Renal pelvis (tissue), 1 donor: ENCODE measurements at regions not wholly inside any gene's neighbourhood (a gene's known extent, or its start where the extent isn't known, plus 50 kb on each side); places are given as distances from the start of the nearest gene placed in this dataset.

Experiments
- DNase-seq: peaks from one replicate; pipeline ENCODE4 v3.0.0-alpha.2; 2013

DNA sequence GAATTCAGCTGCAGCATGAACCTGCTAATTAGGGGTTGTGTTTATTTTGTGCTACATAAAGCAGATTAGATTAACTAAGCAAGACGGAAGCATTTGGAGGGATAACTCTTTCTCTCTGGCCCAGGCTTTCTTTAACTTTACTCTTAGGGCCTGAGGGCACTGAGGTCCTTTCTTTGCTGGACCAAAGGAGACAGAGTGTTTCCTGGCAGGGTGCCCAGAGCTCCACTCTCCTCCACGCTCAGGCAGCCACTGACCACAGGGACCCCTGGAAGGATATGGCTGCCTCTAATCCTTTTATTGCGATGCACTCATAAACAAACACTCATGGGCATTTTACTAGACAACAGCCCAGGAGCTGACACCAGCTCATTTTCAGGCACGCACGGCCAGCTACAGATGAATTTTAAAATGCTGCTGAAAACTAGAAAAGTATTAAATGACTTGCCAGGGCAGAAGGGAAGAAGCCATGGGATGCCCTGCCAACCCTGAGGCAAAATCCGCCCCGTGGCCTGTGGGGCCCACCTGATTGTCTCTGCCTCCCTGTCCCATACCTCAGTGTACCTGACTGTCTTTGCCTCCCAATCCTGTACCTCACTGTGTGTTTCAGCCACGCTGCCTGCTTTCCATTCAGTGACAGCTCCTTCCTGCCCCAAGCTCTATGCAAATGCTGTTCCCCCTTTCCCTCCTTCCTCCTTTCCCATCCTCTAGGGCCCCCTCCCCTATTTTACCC, 192.6 kb upstream of the NAV2 start:
- DNase-seq, result peak; percentile 42

- DNase-seq, result no peak
Observed at GRCh38 chr11:19519353-19519752, 193.3 kb upstream of the NAV2 start.

DNA sequence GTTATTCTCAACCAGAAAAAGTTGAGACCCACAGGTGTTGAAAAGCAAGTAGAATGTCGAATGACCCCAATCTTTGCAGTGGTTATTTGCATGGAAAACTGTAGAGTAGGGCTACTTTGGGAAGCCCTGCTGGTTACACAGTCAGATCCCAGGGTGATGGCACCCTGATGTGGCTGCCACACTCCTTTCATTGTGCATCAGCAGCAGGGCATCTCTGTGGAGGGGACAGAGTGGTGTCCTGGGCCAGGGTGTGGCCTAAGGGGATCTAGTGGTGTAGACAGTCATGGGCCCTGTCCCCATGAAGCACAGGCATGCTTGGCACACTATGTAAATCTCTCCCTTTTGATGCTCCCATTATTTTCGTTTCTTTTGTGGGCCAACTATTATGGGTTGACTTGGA, 199.4 kb upstream of the NAV2 start:
- DNase-seq, result no peak

GRCh38 chr11:19512618-19513017, 200.0 kb upstream of the NAV2 start:
- no peak for DNase-seq

DNA sequence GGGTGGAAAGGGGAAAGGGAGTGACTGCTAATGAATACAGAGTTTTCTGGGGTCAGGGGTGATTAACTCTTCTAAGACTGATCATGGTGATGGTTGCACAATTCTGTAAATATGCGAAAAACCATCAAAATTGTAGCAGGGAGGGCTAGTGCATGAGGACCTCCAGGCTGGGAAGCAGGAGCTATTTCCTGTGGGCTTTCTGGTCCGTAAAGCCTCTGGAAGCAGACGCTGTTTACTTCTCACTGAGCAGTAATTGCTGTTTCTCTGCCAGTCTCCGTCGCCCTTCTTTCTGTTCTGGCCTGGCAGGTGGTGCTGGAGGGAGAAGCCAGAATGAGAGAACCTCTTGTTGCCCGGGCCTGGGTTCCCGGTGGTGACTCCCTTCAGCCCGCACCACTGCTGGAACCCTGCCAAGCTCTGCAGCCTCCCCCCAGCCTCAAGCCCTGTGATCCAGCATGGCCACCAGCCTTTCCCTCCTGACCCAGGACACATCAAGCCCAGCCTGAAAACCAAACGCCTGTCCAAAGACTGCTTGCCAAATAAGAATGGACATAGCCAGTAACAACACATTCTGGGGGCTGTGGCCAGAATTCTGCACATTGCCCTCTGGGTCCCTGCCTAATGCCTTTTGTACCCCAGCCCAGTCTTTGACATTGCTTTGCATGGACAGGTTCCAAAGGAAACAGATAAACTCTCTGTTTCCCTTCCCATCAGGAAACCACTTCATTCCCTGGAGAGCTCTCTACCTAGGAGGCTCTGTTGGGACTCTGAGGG, 201.0 kb upstream of the NAV2 start:
- DNase-seq, result no peak

DNA sequence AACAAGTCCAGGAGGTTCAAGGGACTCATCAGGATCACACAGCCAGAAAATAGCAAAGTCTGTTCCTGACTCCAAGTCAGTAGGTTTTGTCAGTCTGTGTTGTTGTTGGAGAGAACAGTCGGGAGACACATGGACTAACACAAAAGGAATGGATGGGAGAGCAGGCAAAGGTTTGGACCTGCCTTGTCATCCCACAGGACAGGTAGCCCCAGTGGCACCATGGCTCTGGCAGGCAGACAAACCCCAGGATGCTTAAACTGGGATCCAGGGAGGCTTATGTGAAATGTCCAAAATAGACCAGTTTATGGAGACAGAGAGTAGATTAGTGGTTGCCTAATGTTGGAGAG, 201.6 kb upstream of the NAV2 start:
- no peak for DNase-seq

- no peak for DNase-seq
Observed at GRCh38 chr11:19510468-19510867, 202.2 kb upstream of the NAV2 start.

- DNase-seq, result no peak
Observed at GRCh38 chr11:19509215-19509614, 203.4 kb upstream of the NAV2 start.

DNA sequence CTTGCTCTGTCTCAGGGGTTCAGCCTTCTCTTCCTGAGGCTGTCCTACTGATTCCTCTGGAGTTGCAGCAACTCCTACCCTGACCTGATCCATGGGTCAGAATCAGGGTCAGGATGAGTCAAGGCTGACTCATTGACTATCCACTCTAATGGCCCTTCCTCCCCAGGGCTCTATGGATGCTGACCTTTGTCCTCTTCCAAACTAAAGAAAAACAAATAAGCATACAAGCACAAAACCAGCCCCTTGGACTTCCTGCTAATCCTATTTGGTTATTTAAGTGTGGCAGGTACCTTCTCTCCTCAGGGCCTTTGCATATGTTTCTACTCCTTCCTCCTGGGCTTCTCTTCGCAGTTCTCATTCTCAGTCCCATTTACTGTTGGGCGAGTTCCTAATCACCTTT, 204.5 kb upstream of the NAV2 start:
- DNase-seq, result no peak

GRCh38 chr11:19506816-19507486, 205.7 kb upstream of the NAV2 start:
- no peak for DNase-seq

GRCh38 chr11:19502691-19503253, 209.9 kb upstream of the NAV2 start:
- no peak for DNase-seq

GRCh38 chr11:19501631-19502030, 211.0 kb upstream of the NAV2 start:
- DNase-seq, result no peak

DNA sequence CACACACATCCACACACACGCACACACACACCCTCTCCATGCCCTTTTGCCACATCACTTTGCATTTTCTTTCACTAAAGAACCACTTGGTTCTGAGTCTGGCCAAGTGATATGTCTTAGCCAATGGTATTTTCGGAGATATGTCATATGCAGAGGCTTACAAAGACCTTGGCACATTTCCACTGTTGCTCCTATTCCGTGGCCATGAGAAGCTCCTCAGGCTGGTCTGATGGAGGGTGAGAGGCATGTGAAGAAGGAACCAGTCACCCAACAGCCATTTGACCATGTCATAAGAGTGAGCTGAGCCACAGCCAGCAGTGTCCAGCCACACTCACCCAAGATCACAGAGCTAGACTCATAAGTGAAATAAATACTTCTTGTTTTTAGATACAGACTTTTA, 212.6 kb upstream of the NAV2 start:
- no peak for DNase-seq

- peak; percentile 83 for DNase-seq
Observed at GRCh38 chr11:19499026-19499669, 213.5 kb upstream of the NAV2 start.

DNA sequence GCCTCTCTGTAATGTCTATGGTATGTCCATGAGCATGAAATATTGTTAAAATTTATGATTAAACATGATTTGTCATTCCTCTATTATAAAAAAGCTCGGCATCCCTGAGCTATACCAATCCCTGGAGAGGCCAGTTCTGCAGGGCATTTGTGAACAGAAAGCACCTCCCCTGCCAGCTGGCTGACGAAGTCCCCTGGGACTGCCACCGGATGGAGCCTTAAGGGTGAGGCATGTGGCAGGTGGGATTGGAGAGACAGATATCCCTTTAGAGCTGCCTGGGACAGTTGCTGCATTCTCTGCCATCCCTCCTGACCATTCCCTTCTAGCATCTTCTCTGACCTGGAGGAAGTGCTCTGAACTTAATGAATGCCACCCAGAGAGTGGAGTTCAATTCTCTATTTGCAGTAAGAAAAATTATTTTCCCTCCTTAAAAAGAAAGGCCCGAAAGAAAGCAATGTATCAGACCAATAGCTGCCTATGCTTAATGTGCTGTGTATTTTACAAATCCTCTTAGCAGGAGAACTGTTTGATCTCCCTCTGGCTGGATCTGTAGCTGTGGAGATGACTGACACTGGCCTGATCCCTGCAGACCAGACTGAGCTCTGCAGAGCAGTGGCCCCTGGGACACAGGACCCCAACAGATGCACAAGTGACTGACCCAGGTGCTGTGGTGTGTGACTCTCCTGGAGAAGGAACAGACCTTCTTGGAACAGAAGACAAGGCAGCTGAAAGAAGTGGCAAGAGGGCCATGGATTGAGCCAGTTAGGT, 219.0 kb upstream of the NAV2 start:
- no peak for DNase-seq

DNA sequence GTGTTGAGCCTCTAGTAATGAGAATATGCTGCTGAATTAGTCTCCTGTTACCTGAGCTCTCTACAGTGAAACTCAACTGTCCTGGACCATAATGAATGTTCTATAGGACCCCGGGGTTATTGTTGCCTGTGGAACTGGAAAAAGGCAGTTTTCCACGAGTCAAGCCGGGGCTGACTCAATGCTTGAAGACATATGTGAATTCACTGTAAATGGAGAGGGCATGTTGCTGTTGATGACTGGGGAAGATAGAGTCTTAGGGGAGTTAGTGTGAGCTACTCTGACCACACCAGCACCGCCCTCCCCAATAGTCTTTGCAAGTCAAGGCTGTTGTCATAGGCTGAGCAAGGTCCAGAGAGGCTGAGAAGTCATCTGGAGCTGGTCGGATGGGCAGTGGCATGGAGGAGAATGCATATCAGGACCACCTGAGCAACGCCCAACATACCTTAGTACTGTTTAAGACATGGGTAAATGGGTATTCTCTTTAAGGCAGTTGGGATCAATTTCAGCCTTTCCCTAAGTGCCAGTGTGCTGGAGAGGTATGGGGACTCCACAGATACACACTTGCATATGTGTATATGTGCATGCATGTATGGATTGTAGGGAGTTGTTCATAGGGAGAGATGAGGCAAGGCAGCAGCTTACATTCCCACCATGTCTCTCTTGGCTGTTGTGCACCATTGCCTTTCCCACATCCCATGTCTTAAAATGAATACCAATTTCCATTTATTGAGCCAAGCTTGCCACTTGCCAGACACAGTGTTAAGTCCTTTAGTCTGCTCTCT, 230.1 kb upstream of the NAV2 start:
- DNase-seq, result no peak

GRCh38 chr11:19480540-19480939, 232.1 kb upstream of the NAV2 start:
- no peak for DNase-seq

DNA sequence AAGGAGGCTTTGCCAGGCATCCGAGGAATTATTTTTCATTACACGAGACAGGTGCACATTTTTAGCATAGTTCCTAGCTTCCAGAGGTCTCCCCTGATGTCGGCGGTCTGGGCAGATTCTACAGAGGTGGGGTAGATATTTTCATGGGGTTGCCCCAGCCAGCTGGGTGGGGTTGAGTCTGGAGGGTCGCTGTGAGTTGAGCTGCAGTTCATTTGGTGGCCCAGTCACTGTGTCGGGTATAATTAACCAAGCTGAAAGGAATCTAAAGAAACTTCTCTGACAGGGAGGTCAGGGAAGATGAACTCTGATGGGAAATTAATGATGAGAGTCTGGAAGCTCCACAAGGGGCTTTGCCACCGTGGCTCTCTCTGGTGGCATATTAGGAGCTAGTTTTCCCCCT, 233.7 kb upstream of the NAV2 start:
- DNase-seq, result no peak

- no peak for DNase-seq
Observed at GRCh38 chr11:19474954-19475721, 234.4 kb upstream of the E2F8 start.

DNA sequence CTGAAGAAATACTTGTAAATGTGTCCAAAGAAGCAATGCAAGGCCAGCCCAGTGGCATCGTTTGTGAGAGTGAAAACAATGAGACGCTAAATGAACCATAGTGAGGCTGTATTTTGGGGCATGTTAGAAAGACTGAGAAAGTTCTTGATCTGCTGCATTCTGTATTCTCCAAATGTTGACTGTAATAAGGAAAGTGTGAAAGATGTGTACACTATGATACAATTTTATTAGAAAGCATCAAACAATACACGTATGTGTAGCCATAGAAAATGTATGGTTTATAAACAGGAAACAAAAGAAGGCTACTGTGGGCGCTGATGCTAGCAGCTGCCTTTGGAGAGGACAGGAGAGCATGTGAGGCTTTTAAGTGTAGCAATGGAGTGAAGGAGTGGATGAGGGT, 233.5 kb upstream of the E2F8 start:
- DNase-seq, result no peak
